Astrocyte of the cerebellum (primary cell): ENCODE measurements at regions not wholly inside any gene's neighbourhood (a gene's known extent, or its start where the extent isn't known, plus 50 kb on each side); places are given as distances from the start of the nearest gene placed in this dataset.

Experiments used
- DNase-seq: peaks from one replicate; pipeline ENCODE4 v3.0.0-alpha.2; 2011; ENCODE audit warnings: low read depth
- H3K4me3 ChIP-seq: 2 replicates; pipeline ENCODE4 v1.5.1; 2011; ENCODE audit warnings: mild to moderate bottlenecking, low read depth, low read length, moderate library complexity
- in situ Hi-C: cut with HindIII; loops from 2 replicates; pipeline ENCODE4 v1.10.0; 2017; ENCODE audit warnings: low sequenced_read_pairs
- TF ChIP-seq, protein P1 (sequence below): IDR thresholded peaks from 2 replicates; pipeline ENCODE4 v1.5.1; 2012; ENCODE audit warnings: low read length, low read depth, moderate library complexity, mild to moderate bottlenecking; ENCODE audit errors: missing control alignments

DNA sequence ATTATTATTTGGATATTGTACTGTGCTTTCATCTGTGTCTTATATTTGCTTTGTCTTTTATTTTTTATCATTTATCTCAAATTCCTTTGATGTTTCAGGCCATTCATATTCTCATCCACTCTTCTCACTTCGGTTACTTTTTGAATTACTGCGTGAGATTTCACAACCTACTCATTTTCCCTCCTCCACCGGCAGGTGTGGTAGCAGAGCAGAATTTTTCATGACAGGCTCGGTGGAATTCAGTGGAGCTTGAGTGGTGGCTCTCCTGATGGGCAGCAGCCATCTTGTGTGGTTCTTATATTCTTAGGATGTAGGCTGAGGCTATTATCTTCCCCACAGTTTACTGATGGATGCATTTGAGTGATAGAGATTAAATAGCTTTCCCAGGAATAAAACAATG is 92.3 kb upstream of the IVNS1ABP start:
- DNase-seq = no peak
- in situ Hi-C loops = no loop called here
- H3K4me3 ChIP-seq = no peak overlapping the region
- TF ChIP-seq, protein P1, sequence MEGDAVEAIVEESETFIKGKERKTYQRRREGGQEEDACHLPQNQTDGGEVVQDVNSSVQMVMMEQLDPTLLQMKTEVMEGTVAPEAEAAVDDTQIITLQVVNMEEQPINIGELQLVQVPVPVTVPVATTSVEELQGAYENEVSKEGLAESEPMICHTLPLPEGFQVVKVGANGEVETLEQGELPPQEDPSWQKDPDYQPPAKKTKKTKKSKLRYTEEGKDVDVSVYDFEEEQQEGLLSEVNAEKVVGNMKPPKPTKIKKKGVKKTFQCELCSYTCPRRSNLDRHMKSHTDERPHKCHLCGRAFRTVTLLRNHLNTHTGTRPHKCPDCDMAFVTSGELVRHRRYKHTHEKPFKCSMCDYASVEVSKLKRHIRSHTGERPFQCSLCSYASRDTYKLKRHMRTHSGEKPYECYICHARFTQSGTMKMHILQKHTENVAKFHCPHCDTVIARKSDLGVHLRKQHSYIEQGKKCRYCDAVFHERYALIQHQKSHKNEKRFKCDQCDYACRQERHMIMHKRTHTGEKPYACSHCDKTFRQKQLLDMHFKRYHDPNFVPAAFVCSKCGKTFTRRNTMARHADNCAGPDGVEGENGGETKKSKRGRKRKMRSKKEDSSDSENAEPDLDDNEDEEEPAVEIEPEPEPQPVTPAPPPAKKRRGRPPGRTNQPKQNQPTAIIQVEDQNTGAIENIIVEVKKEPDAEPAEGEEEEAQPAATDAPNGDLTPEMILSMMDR = no peak

DNA sequence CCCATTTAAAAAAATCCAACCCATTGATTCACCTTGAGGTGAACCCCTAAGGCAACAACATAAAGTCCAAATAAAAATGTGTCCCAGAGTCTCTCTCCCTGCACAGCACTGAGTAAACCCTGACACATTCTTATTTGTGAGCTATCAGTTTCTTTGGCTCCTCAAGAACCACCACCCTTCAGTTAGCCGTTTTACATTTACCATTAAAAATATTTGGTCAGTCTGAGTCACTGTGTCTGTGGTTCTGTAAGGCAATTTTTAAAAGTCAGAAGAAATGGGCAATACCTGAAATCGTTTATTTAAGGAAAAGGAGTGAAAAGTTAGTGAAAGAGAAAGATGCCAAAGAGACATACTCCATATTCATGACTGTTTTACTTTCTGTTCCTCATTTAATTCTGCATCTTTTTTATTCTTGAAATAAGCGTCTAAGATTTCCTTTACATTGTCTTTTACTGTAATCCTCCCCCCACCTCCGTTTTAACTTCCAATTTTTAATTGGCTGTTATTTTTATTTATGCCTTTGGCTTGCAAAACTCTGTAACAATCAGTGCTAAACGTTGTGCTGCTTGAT is 91.7 kb upstream of the IVNS1ABP start:
- no peak overlapping the region for H3K4me3 ChIP-seq
- in situ Hi-C loops = no loop called here
- no peak for DNase-seq
- TF ChIP-seq, protein P1 = no peak

DNA sequence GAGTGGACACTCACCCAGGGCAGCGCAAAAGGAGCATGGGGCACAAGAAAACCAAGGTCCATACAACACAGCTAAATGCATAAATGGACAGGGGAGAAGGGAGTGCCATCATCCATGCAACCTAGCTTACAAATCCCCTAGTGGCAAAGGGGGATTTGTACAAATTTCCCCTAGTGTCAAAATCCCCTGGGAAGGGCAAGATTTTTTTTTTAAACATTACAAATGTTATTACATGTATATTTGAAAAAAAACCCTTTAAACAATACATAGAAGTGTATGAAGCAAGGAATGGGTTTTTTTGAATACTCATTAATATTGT is 89.6 kb upstream of the IVNS1ABP start:
- in situ Hi-C loops = no loop called here
- DNase-seq = no peak
- TF ChIP-seq, protein P1 = no peak
- H3K4me3 ChIP-seq = no peak overlapping the region

DNA sequence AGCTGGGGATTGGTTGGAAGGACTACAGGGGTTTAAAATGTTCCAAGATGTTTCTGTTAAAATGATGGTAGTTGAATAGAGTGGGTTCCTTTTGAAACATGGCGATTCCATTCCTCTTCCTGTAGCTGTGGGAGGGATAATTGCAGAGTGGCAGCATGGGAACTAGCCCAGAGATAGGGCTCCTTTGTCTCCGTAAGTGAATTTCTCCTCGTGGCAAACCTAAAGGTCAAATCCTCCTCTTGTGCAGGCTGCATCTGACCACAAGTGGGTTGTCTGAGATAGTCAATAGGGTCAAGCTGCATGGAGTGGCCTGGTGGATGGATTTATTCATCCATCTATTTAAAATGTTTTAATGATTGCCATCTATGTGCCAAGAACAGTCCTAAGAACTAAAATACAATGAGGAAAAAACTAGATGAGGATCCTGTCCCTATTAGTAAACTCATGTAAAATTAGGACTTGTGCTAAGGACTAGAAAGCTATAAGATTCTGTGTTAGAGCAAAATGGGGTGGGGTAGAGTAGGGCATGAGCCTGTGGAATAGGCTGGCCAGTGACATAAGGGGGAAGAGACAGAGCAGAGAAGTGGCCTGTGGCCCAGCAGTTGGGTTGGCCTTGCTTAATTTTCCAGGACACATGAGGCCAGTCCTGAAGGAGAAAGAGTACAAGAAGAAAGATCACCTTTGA is 89.1 kb upstream of the IVNS1ABP start:
- no peak for DNase-seq
- no peak overlapping the region for H3K4me3 ChIP-seq
- in situ Hi-C loops = no loop called here
- TF ChIP-seq, protein P1 = no peak

DNA sequence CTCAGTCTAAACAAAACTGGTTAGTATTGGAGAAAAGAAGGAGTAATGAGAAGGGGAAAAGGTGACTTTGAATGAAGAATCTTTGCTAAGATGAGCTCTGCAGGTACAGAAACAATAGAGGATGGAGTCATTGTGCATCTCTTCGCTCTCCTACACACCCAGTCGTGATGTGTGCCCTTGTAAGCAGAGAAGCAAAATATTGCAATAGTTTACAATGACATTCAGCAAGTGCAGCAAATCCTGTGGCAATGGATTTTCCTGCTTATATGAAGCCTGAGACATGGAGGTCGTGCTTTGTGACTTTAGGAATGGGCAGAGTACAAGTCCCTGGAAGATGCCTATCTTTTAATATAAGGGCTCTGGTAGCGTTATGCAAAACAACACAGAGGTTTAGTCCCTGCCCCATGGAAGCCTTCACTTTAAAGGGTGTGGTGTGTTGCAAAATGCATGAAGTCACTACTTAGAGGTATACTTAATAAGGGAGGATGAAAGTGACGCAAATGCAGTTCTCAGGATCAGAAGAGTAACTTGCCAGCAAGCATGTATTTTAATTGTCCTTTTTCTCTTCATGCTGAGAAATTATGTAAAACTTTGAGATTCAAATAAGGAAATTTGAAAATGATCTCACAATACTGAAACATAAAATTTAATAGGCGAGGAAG is 88.0 kb upstream of the IVNS1ABP start:
- in situ Hi-C loops = no loop called here
- TF ChIP-seq, protein P1 = no peak
- H3K4me3 ChIP-seq = no peak overlapping the region
- no peak for DNase-seq

DNA sequence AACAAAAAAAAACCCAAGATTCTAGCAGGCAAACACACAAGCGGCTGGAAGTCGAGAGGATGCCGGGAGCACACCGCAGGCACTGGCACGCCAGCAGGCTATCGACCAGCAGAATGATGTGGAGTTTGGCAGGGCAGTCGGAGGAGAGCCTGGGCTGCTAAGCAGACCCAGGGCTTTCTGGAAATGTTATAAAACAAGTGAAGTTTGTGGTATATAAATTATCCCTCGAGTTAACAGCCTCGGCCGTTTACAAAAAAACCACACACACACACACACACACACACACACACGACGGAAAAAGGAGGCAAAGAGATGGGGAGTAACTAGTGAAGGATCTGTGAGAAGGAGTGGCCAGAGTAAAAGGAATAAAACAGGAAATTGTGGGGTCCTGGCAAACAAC is 87.2 kb upstream of the IVNS1ABP start:
- H3K4me3 ChIP-seq = no peak overlapping the region
- in situ Hi-C loops = no loop called here
- DNase-seq = peak; percentile 8
- TF ChIP-seq, protein P1 = no peak
